PC-9 (cell line): ENCODE measurements at regions not wholly inside any gene's neighbourhood (a gene's known extent, or its start where the extent isn't known, plus 50 kb on each side); places are given as distances from the start of the nearest gene placed in this dataset.

ENCODE experiments used
- BruUV-seq: library from RNA; stranded (reverse); fragments of 400-500 nt; replicated peaks from 2 replicates; lab custom pipeline; 2021; lab: Mats Ljungman, UMichigan
- CTCF ChIA-PET: fragments of 300-600 bp; sonication (Branson Sonifier 250); formaldehyde crosslinking; loops from one replicate; lab custom pipeline; 2022; ENCODE audit warnings: antibody characterized with exemption; lab: Charles Lee
- POLR2A ChIA-PET: fragments of 300-600 bp; sonication (Branson Sonifier 250); formaldehyde crosslinking; loops from one replicate; lab custom pipeline; 2022; ENCODE audit warnings: antibody characterized with exemption; ENCODE audit not compliant: unreplicated experiment; lab: Charles Lee
- DNase-seq, 2 experiments: peaks; one replicate each; pipeline versions ENCODE4 v3.0.0 to v3.0.0-alpha.2; 2015 to 2022; ENCODE audit warnings: mixed read lengths in 1 of 2
- H2AFZ ChIP-seq: fragments of 200-600 bp; sonication (generic); 2 replicates; pipeline ENCODE4 v1.8.1; 2017; ENCODE audit warnings: antibody characterized with exemption
- H3F3A ChIP-seq: fragments of 200-600 bp; sonication (generic); 2 replicates; pipeline ENCODE4 v1.8.1; 2017; ENCODE audit warnings: antibody characterized with exemption, mild to moderate bottlenecking, low read depth; ENCODE audit not compliant: insufficient read depth
- H3K27ac ChIP-seq: fragments of 200-600 bp; sonication (generic); 2 replicates; pipeline ENCODE4 v1.6.1; 2016; ENCODE audit warnings: mixed run types
- H3K27me3 ChIP-seq: fragments of 200-600 bp; sonication (generic); 2 replicates; pipeline ENCODE4 v1.6.1; 2016; ENCODE audit warnings: low read depth, mixed run types; ENCODE audit not compliant: insufficient read depth
- H3K36me3 ChIP-seq: fragments of 200-600 bp; sonication (generic); 2 replicates; pipeline ENCODE4 v1.6.1; 2016; ENCODE audit warnings: low read depth, mixed run types
- H3K4me1 ChIP-seq: fragments of 200-600 bp; sonication (generic); replicated peaks from 2 replicates; pipeline ENCODE4 v1.6.1; 2016; ENCODE audit warnings: mixed run types; ENCODE audit not compliant: insufficient read depth
- H3K4me2 ChIP-seq: fragments of 200-600 bp; sonication (generic); 2 replicates; pipeline ENCODE4 v1.6.1; 2017; ENCODE audit warnings: mixed run types
- H3K4me3 ChIP-seq: fragments of 200-600 bp; sonication (generic); 2 replicates; pipeline ENCODE4 v1.6.1; 2016; ENCODE audit warnings: mixed run types
- H3K79me2 ChIP-seq: fragments of 200-600 bp; sonication (generic); 2 replicates; pipeline ENCODE4 v1.6.1; 2017; ENCODE audit warnings: low read depth, mixed run types
- H3K9me2 ChIP-seq: fragments of 200-600 bp; sonication (generic); 2 replicates; pipeline ENCODE4 v1.8.1; 2017; ENCODE audit warnings: mild to moderate bottlenecking; ENCODE audit not compliant: insufficient read depth
- H3K9me3 ChIP-seq: fragments of 200-600 bp; sonication (generic); 2 replicates; pipeline ENCODE4 v1.8.1; 2016; ENCODE audit warnings: low read depth; ENCODE audit not compliant: insufficient read depth
- H4K20me1 ChIP-seq: fragments of 200-600 bp; sonication (generic); 2 replicates; pipeline ENCODE4 v1.8.1; 2017; ENCODE audit not compliant: insufficient read depth
- EZH2 ChIP-seq: fragments of 200-600 bp; sonication (generic); IDR thresholded peaks from 2 replicates; pipeline ENCODE4 v1.8.0; 2017; ENCODE audit warnings: antibody characterized with exemption, low read depth
- intact Hi-C: fragments of 100-400 bp; cut with micrococcal nuclease; formaldehyde crosslinking; loops from one replicate; pipeline ENCODE4 v1.10.0; 2022; ENCODE audit not compliant: unreplicated experiment
- TF ChIP-seq, protein P1 (sequence below): fragments of 200-600 bp; sonication (generic); conservative IDR thresholded peaks from 2 replicates; pipeline ENCODE4 v1.6.1; 2017; ENCODE audit warnings: mixed run types, antibody characterized with exemption, mild to moderate bottlenecking, moderate library complexity

- ChIA-PET CTCF (no interaction called here), POLR2A (no interaction called here)
- no peaks in the 10 kb centered on the region for H3K79me2 ChIP-seq
- no peak for TF ChIP-seq EZH2
- TF ChIP-seq, protein P1, sequence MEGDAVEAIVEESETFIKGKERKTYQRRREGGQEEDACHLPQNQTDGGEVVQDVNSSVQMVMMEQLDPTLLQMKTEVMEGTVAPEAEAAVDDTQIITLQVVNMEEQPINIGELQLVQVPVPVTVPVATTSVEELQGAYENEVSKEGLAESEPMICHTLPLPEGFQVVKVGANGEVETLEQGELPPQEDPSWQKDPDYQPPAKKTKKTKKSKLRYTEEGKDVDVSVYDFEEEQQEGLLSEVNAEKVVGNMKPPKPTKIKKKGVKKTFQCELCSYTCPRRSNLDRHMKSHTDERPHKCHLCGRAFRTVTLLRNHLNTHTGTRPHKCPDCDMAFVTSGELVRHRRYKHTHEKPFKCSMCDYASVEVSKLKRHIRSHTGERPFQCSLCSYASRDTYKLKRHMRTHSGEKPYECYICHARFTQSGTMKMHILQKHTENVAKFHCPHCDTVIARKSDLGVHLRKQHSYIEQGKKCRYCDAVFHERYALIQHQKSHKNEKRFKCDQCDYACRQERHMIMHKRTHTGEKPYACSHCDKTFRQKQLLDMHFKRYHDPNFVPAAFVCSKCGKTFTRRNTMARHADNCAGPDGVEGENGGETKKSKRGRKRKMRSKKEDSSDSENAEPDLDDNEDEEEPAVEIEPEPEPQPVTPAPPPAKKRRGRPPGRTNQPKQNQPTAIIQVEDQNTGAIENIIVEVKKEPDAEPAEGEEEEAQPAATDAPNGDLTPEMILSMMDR = no peak
- H4K20me1 ChIP-seq = no peaks in the 10 kb centered on the region
- peaks cover under 1% of the 10 kb centered on the region; the same call in 1 of the 2 replicates for H3K9me3 ChIP-seq
- peaks cover 16% of the 10 kb centered on the region for H3K4me1 ChIP-seq
- no peak overlapping the region for H2AFZ ChIP-seq
- H3K27ac ChIP-seq = no peak overlapping the region
- no peak overlapping the region for H3K4me2 ChIP-seq
- peaks cover 9% of the 10 kb centered on the region for H3F3A ChIP-seq
- no peaks in the 10 kb centered on the region for H3K36me3 ChIP-seq
- H3K9me2 ChIP-seq = no peaks in the 10 kb centered on the region
- no peaks in the 10 kb centered on the region for H3K27me3 ChIP-seq
- BruUV-seq = no TSS peak
- DNase-seq = no peak
- intact Hi-C loops = no loop called here
- no peak overlapping the region for H3K4me3 ChIP-seq
Measured at GRCh38 chr9:82327641-82328040, 339.1 kb downstream of the SPATA31D1 start.

- POLR2A ChIA-PET = interaction anchor here (0.5 to 0.6 kb wide), 2 partner anchors 240 to 593 kb away, joined by 3 to 6 read pairs; no protein-coding TSS in a partner anchor
- H3K36me3 ChIP-seq = no peaks in the 10 kb centered on the region
- DNase-seq = no peak
- CTCF ChIA-PET = no interaction called here
- H3K9me2 ChIP-seq = no peaks in the 10 kb centered on the region; the same call in 1 of the 2 replicates
- H3F3A ChIP-seq = peaks cover 11% of the 10 kb centered on the region
- H3K4me1 ChIP-seq = peaks cover 20% of the 10 kb centered on the region
- H4K20me1 ChIP-seq = no peaks in the 10 kb centered on the region
- H3K79me2 ChIP-seq = no peaks in the 10 kb centered on the region
- no TSS peak for BruUV-seq
- intact Hi-C loops = loop anchor here (10.0 kb wide), 1 partner anchor 646 kb away; the partner anchor contains the start of gene TLE1
- H3K27me3 ChIP-seq = no peaks in the 10 kb centered on the region
- no peak overlapping the region for H3K4me2 ChIP-seq
- H3K9me3 ChIP-seq = peaks cover 5% of the 10 kb centered on the region; the same call in 1 of the 2 replicates
- H3K27ac ChIP-seq = no peak overlapping the region
- H3K4me3 ChIP-seq = no peak overlapping the region
- TF ChIP-seq EZH2 = no peak
- H2AFZ ChIP-seq = no peak overlapping the region
Measured at GRCh38 chr9:82331079-82331478, 342.5 kb downstream of the SPATA31D1 start.

GRCh38 chr9:82332018-82332773 is 343.6 kb downstream of the SPATA31D1 start:
- ChIA-PET CTCF (interaction anchor here (0.6 kb wide), 1 partner anchor 603 kb away, joined by 3 read pairs; no protein-coding TSS in a partner anchor), POLR2A (interaction anchor here (0.6 to 0.7 kb wide), 2 partner anchors 245 to 629 kb away, joined by 3 to 14 read pairs; no protein-coding TSS in a partner anchor)
- Histone ChIP-seq H3K9me3 (peaks cover 5% of the 10 kb centered on the region; the same call in 1 of the 2 replicates), H3K27me3 (no peaks in the 10 kb centered on the region), H3F3A (peaks cover 11% of the 10 kb centered on the region), H3K27ac (peak overlapping the region; percentile 40), H2AFZ (peak overlapping the region; percentile 64), H4K20me1 (no peaks in the 10 kb centered on the region), H3K36me3 (no peaks in the 10 kb centered on the region), H3K4me3 (peak overlapping the region; percentile 4; the same call in 1 of the 2 replicates), H3K4me1 (peaks cover 20% of the 10 kb centered on the region), H3K9me2 (no peaks in the 10 kb centered on the region; the same call in 1 of the 2 replicates), H3K79me2 (no peaks in the 10 kb centered on the region), H3K4me2 (peak overlapping the region; percentile 55)
- intact Hi-C loops = loop anchor here (10.0 kb wide), 1 partner anchor 647 kb away; the partner anchor contains the start of gene TLE1
- TF ChIP-seq, protein P1 = no peak
- TF ChIP-seq EZH2 = no peak
- no TSS peak for BruUV-seq
- DNase-seq = peak; percentile 49 to 74
